ENCODE measurements at regions not wholly inside any gene's neighbourhood (a gene's known extent, or its start where the extent isn't known, plus 50 kb on each side); places are given as distances from the start of the nearest gene placed in this dataset.

DNA sequence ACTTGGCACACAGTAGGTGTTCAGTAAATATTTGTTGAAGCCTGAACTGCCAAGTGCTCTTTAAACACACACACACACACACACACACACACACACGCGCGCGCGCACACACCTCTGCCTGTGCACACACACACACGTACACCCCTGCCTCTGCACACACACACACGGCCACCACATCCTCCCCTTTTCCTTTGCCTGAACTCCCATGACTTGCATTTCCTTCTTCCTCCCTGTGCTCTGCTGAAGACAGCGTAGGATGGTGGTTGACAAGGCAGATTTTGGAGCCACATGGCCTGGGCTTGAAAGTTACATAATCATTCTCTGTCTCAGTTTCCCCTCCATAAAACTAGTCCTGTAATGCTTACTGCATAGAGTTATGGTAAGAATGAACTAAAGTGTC, 712.3 kb downstream of the PTPRU start:
- TF ChIP-seq POLR2A (IDR thresholded peaks at IDR 0.05; ENCODE audit: low read depth, low read length): no peak
- TF ChIP-seq POLR2AphosphoS5 (IDR thresholded peaks at IDR 0.05; ENCODE audit: low read depth, low read length): no peak
- no peak for TF ChIP-seq TAF1 (IDR thresholded peaks at IDR 0.05; ENCODE audit: low read depth, low read length)
- no peak for TF ChIP-seq POU2F2 (IDR thresholded peaks at IDR 0.05; ENCODE audit: low read depth, low read length)
